GM12891 (cell line): ENCODE measurements at regions not wholly inside any gene's neighbourhood (a gene's known extent, or its start where the extent isn't known, plus 50 kb on each side); places are given as distances from the start of the nearest gene placed in this dataset.

Source experiments
- DNase-seq: peaks from one replicate; pipeline ENCODE4 v3.0.0; 2011; ENCODE audit warnings: low spot score; ENCODE audit not compliant: insufficient read length
- FAIRE-seq: peaks from 2 replicates; lab custom pipeline; 2011; peaks lifted over from hg19 to GRCh38; lab: Jason Lieb, UNC
- PAX5 ChIP-seq: IDR thresholded peaks from 2 replicates; pipeline ENCODE4 v1.6.1; 2011; ENCODE audit warnings: low read length, moderate library complexity, mild to moderate bottlenecking; ENCODE audit not compliant: insufficient read depth, severe bottlenecking
- POLR2A ChIP-seq: IDR thresholded peaks from 2 replicates; pipeline ENCODE4 v1.6.1; 2011; ENCODE audit warnings: low read depth, low read length, control low read depth
- POLR2AphosphoS5 ChIP-seq: IDR thresholded peaks from 2 replicates; pipeline ENCODE4 v1.6.1; 2011; ENCODE audit warnings: low read depth, low read length, control low read depth
- POU2F2 ChIP-seq: IDR thresholded peaks from 2 replicates; pipeline ENCODE4 v1.6.1; 2011; ENCODE audit warnings: low read depth, mild to moderate bottlenecking, control low read depth, low read length, moderate library complexity
- SPI1 ChIP-seq: IDR thresholded peaks from 2 replicates; pipeline ENCODE4 v1.6.1; 2011; ENCODE audit warnings: low read depth, low read length, control low read depth
- TAF1 ChIP-seq: IDR thresholded peaks from 2 replicates; pipeline ENCODE4 v1.6.1; 2011; ENCODE audit warnings: low read depth, low read length, control low read depth

DNA sequence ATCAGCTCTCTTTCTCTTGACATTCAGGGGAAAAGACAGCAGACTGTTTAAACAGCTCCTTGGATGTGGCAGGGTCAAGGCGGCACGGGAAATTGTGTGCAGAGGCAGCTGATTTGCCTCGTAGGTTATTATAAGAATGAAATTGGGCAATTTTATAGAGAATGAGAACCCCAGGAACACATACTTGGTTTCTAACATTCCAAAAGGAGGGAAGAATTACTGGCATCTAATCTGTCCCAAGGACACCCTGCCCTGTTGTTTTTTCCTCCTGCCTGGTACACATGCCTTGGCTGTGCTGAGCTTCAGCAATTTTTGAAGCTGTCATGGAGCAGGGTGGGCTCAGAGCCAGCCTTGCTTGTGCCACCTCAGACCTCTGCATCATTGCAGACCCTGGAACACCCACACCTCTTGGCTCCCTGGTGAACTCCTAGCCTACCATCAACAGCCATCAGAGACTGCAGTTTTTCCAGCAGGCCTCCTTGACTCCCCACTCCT lies 143.6 kb downstream of the BOD1 start:
- no peak for FAIRE-seq
- no peak for DNase-seq
- no peak for TF ChIP-seq PAX5
- TF ChIP-seq POLR2A, result no peak
- TF ChIP-seq SPI1, result no peak
- no peak for TF ChIP-seq TAF1
- TF ChIP-seq POLR2AphosphoS5, result no peak
- TF ChIP-seq POU2F2, result no peak

DNA sequence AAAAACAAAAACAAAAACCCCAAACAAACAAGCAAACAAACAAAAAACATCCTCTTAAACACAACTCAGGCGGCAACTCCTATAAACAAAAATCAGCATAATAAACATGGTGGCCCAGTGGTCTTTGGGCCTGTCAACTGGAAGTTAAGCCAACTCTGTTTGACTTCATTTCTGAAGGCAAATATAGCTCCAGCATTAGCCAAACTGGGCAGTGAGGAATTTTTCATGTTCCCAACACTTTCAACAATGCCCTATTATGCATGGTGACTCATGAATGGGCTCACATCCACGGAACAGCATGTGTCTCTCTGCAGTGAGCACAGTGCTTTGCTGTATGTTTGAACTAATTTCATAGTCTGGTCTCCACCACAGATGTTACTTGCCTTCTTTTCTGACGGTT lies 143.9 kb upstream of the STC2 start:
- DNase-seq (no peak), FAIRE-seq (no peak)
- TF ChIP-seq POLR2A, result no peak
- no peak for TF ChIP-seq TAF1
- no peak for TF ChIP-seq PAX5
- no peak for TF ChIP-seq POLR2AphosphoS5
- no peak for TF ChIP-seq POU2F2
- TF ChIP-seq SPI1, result no peak

GRCh38 chr5:173468821-173469251 lies 140.6 kb upstream of the STC2 start:
- TF ChIP-seq POU2F2 (no peak), SPI1 (no peak), TAF1 (no peak), POLR2AphosphoS5 (no peak)
- FAIRE-seq (no peak), DNase-seq (no peak)

GRCh38 chr5:173466227-173466626 lies 138.0 kb upstream of the STC2 start:
- DNase-seq, result no peak
- no peak for FAIRE-seq
- no peak for TF ChIP-seq POU2F2
- no peak for TF ChIP-seq TAF1
- TF ChIP-seq PAX5, result no peak
- TF ChIP-seq POLR2A, result no peak
- TF ChIP-seq SPI1, result no peak
- TF ChIP-seq POLR2AphosphoS5, result no peak

GRCh38 chr5:173464813-173465212 lies 136.6 kb upstream of the STC2 start:
- TF ChIP-seq TAF1 (no peak), POLR2AphosphoS5 (no peak), PAX5 (no peak), POU2F2 (no peak), SPI1 (no peak), POLR2A (no peak)
- no peak for FAIRE-seq

GRCh38 chr5:173463207-173463606 lies 135.0 kb upstream of the STC2 start:
- DNase-seq, result no peak
- no peak for TF ChIP-seq POU2F2
- no peak for TF ChIP-seq SPI1
- TF ChIP-seq POLR2AphosphoS5, result no peak
- TF ChIP-seq TAF1, result no peak
- no peak for TF ChIP-seq PAX5
- no peak for TF ChIP-seq POLR2A
- no peak for FAIRE-seq

More at GRCh38 chr5:173464813-173465212, 136.6 kb upstream of the STC2 start:
- DNase-seq, result no peak

- TF ChIP-seq PAX5 (no peak), TAF1 (no peak), POU2F2 (no peak), POLR2AphosphoS5 (no peak), POLR2A (no peak), SPI1 (no peak)
- DNase-seq (no peak), FAIRE-seq (no peak)
These were observed 130.8 kb upstream of the STC2 start for GRCh38 chr5:173458828-173459609.

GRCh38 chr5:173457482-173457881 lies 129.3 kb upstream of the STC2 start:
- FAIRE-seq, result no peak
- no peak for DNase-seq
- no peak for TF ChIP-seq PAX5
- no peak for TF ChIP-seq POLR2AphosphoS5
- no peak for TF ChIP-seq POLR2A
- TF ChIP-seq POU2F2, result no peak
- no peak for TF ChIP-seq SPI1
- TF ChIP-seq TAF1, result no peak

DNA sequence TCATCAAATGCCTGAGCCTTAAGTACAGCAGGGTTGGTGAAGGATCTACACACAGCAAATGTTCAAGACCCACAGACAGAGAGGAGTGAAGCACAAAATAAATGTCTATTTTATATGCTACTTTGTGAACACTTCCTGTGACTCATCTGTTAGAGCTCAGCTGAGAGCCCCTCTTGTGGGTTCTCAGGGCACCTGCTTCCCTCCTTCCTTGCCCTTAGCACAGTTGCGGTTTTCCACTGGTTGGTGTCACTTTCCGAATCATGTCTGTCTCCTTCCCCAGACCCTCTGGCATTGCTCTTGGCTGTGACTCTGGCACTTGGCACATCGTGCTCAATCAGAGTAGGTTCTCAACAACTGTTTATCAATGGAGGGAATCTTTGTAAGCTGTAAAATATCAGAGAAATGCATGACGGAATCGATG lies 128.5 kb upstream of the STC2 start:
- TF ChIP-seq POLR2AphosphoS5, result no peak
- no peak for TF ChIP-seq PAX5
- TF ChIP-seq TAF1, result no peak
- no peak for TF ChIP-seq POLR2A
- no peak for TF ChIP-seq POU2F2
- FAIRE-seq (no peak), DNase-seq (no peak)

DNA sequence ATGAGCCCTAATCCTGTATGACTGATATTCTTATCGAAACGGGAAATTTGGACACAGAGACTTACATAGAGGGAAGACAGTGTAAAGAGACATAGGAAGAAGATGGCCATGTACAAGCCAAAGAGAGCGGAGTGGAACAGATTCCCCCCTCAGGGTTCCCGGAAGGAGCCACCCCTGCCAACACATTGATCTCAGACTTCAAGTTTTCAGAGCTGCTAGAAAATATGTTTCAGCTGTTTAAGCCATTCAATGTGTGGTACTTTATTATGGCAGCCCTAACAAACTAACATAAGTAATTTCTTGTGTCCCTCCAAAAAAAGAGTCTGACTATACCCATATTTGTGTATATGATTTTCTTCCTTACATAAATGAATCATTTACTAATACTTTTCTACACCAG lies 128.0 kb upstream of the STC2 start:
- no peak for DNase-seq

More for the DNA sequence above, 128.0 kb upstream of the STC2 start:
- TF ChIP-seq TAF1 (no peak), PAX5 (no peak), SPI1 (no peak), POLR2AphosphoS5 (no peak), POLR2A (no peak), POU2F2 (no peak)
- no peak for FAIRE-seq
